Small intestine (tissue), 7 donors: ENCODE measurements at regions not wholly inside any gene's neighbourhood (a gene's known extent, or its start where the extent isn't known, plus 50 kb on each side); places are given as distances from the start of the nearest gene placed in this dataset.
"Not testable (repeated sequence)": the region's sequence is repeated elsewhere in the genome, so short reads cannot be mapped to it uniquely, and the experiment has no call there.

Experiments used
- DNase-seq, 2 donors: peaks; one replicate each; pipeline versions ENCODE4 v3.0.0 to v3.0.0-alpha.2; 2013
- FAIRE-seq: peaks from 2 replicates; lab custom pipeline; 2012; peaks lifted over from hg19 to GRCh38; lab: Jason Lieb, UNC
- H3K27ac ChIP-seq, 3 donors: one replicate each; pipeline ENCODE4 v1.5.1; 2013; ENCODE audit warnings: low read length in 2 of 3, mild to moderate bottlenecking in 2 of 3, control low read depth in 1 of 3, inconsistent platforms in 1 of 3, low read depth in 1 of 3, moderate library complexity in 1 of 3
- H3K27me3 ChIP-seq, 3 donors: one replicate each; pipeline ENCODE4 v1.6.1; 2013; ENCODE audit warnings: low read length in 3 of 3, inconsistent platforms in 1 of 3; ENCODE audit not compliant: control insufficient read depth in 3 of 3, insufficient read depth in 3 of 3
- H3K36me3 ChIP-seq, 3 donors: one replicate each; pipeline ENCODE4 v1.6.1; 2013; ENCODE audit warnings: low read length in 3 of 3, inconsistent platforms in 1 of 3, low read depth in 1 of 3, mild to moderate bottlenecking in 1 of 3, moderate library complexity in 1 of 3; ENCODE audit not compliant: control insufficient read depth in 3 of 3, insufficient read depth in 2 of 3
- H3K4me1 ChIP-seq, 3 donors: one replicate each; pipeline ENCODE4 v1.6.1; 2013; ENCODE audit warnings: low read length in 2 of 3, inconsistent platforms in 1 of 3, low read depth in 1 of 3, mild to moderate bottlenecking in 1 of 3, moderate library complexity in 1 of 3; ENCODE audit not compliant: control insufficient read depth in 3 of 3, insufficient read depth in 2 of 3
- H3K4me3 ChIP-seq, 3 donors: one replicate each; pipeline ENCODE4 v1.5.1; 2013; ENCODE audit warnings: low read length in 3 of 3, control low read depth in 1 of 3, inconsistent platforms in 1 of 3, low read depth in 1 of 3, mild to moderate bottlenecking in 1 of 3, moderate library complexity in 1 of 3
- H3K9me3 ChIP-seq, 2 donors: one replicate each; pipeline ENCODE4 v1.6.1; 2013; ENCODE audit warnings: low read depth in 1 of 2, low read length in 1 of 2; ENCODE audit not compliant: control insufficient read depth in 2 of 2, insufficient read depth in 1 of 2
- WGBS, 3 donors: extraction: QIAGEN DNeasy Blood & Tissue Kit; methylation state at CpG; one replicate each; pipeline ENCODE4 v1.1.7; 2013; 5-methylcytosine and 5-hydroxymethylcytosine counted together
- donor health status: healthy with polysubstance abuse.
- donor health status: control.
- donor health status: control.
- donor health status: Bipolar disorder and iron deficiency.
- donor health status: healthy.

GRCh38 chr21:9083091-9083826 is 1438.1 kb upstream of the TPTE start:
- not testable (repeated sequence) for H3K27me3 ChIP-seq, DNase-seq, H3K36me3 ChIP-seq, H3K4me1 ChIP-seq, H3K4me3 ChIP-seq, H3K9me3 ChIP-seq, H3K27ac ChIP-seq, FAIRE-seq
- WGBS, 3 donors: 68 to 78% (median 72%) methylated on average over 7 to 16 of the region's 37 CpGs

GRCh38 chr21:9086299-9086698 is 1435.1 kb upstream of the TPTE start:
- not testable (repeated sequence) for DNase-seq, H3K27ac ChIP-seq, H3K4me1 ChIP-seq, FAIRE-seq, H3K36me3 ChIP-seq, H3K9me3 ChIP-seq, H3K27me3 ChIP-seq, H3K4me3 ChIP-seq
- 90 to 100% (median 91%) methylated on average over 4 to 6 of the region's 13 CpGs for WGBS, 3 donors

GRCh38 chr21:9087816-9088215 is 1433.6 kb upstream of the TPTE start:
- H3K9me3 ChIP-seq, H3K27me3 ChIP-seq, DNase-seq, H3K4me1 ChIP-seq, H3K27ac ChIP-seq, H3K4me3 ChIP-seq, FAIRE-seq, H3K36me3 ChIP-seq: not testable (repeated sequence)
- WGBS, 3 donors: 79 to 90% (median 89%) methylated on average over 8 to 21 of the region's 30 CpGs

GRCh38 chr21:9129741-9130140 is 1391.6 kb upstream of the TPTE start:
- H3K4me1 ChIP-seq, H3K36me3 ChIP-seq, DNase-seq: not testable (repeated sequence)

GRCh38 chr21:9130817-9131216 is 1390.6 kb upstream of the TPTE start:
- DNase-seq, H3K9me3 ChIP-seq, H3K4me3 ChIP-seq, H3K27ac ChIP-seq, FAIRE-seq, H3K4me1 ChIP-seq, H3K36me3 ChIP-seq, H3K27me3 ChIP-seq: not testable (repeated sequence)
- WGBS, 3 donors: 67 to 71% (median 70%) methylated on average over 3 to 5 of the region's 6 CpGs

More at GRCh38 chr21:9129741-9130140, 1391.6 kb upstream of the TPTE start:
- H3K27me3 ChIP-seq, H3K4me3 ChIP-seq, H3K9me3 ChIP-seq, H3K27ac ChIP-seq, FAIRE-seq: not testable (repeated sequence)
- no CpG with 5 or more reads among the region's 17 CpGs for WGBS, 3 donors
